ENCODE measurements at regions not wholly inside any gene's neighbourhood (a gene's known extent, or its start where the extent isn't known, plus 50 kb on each side); places are given as distances from the start of the nearest gene placed in this dataset.
"Not testable (repeated sequence)": the region's sequence is repeated elsewhere in the genome, so short reads cannot be mapped to it uniquely, and the experiment has no call there.

GRCh38 chr17:71173991-71174390 is 946.8 kb upstream of the SOX9 start:
- no peak for DNase-seq

GRCh38 chr17:71176331-71176730 is 944.5 kb upstream of the SOX9 start:
- DNase-seq = no peak

- no peak for DNase-seq
Observed at GRCh38 chr17:71176928-71177443, 943.8 kb upstream of the SOX9 start.

- DNase-seq = no peak
Observed at GRCh38 chr17:71180801-71181385, 939.9 kb upstream of the SOX9 start.

GRCh38 chr17:71183066-71183660 is 937.7 kb upstream of the SOX9 start:
- DNase-seq = no peak

GRCh38 chr17:71184716-71185115 is 936.1 kb upstream of the SOX9 start:
- no peak for DNase-seq

- DNase-seq = no peak
Observed at GRCh38 chr17:71187145-71187878, 933.5 kb upstream of the SOX9 start.

GRCh38 chr17:71188811-71189492 is 931.9 kb upstream of the SOX9 start:
- no peak for DNase-seq

GRCh38 chr17:71189493-71189831 is 931.4 kb upstream of the SOX9 start:
- no peak for DNase-seq

- DNase-seq = no peak
Observed at GRCh38 chr17:71192039-71192555, 928.7 kb upstream of the SOX9 start.

- no peak for DNase-seq
Observed at GRCh38 chr17:71192848-71193247, 928.0 kb upstream of the SOX9 start.

- DNase-seq = no peak
Observed at GRCh38 chr17:71200597-71200996, 920.2 kb upstream of the SOX9 start.

GRCh38 chr17:71201639-71202038 is 919.2 kb upstream of the SOX9 start:
- no peak for DNase-seq

- DNase-seq = no peak
Observed at GRCh38 chr17:71202449-71202848, 918.4 kb upstream of the SOX9 start.

- DNase-seq = no peak
Observed at GRCh38 chr17:71203953-71204352, 916.9 kb upstream of the SOX9 start.

GRCh38 chr17:71205951-71206350 is 914.9 kb upstream of the SOX9 start:
- DNase-seq = not testable (repeated sequence)

GRCh38 chr17:71208111-71208704 is 912.6 kb upstream of the SOX9 start:
- DNase-seq = no peak

- DNase-seq = no peak
Observed at GRCh38 chr17:71213936-71214335, 906.9 kb upstream of the SOX9 start.

- DNase-seq = no peak
Observed at GRCh38 chr17:71217769-71218168, 903.1 kb upstream of the SOX9 start.

- no peak for DNase-seq
Observed at GRCh38 chr17:71224824-71225575, 895.8 kb upstream of the SOX9 start.

- no peak for DNase-seq
Observed at GRCh38 chr17:71227841-71228240, 893.0 kb upstream of the SOX9 start.

GRCh38 chr17:71229070-71229469 is 891.8 kb upstream of the SOX9 start:
- no peak for DNase-seq

All from T-helper 1 cell (primary cell).